HG03520 (cell line): ENCODE measurements at regions not wholly inside any gene's neighbourhood (a gene's known extent, or its start where the extent isn't known, plus 50 kb on each side); places are given as distances from the start of the nearest gene placed in this dataset.
"Not testable (repeated sequence)": the region's sequence is repeated elsewhere in the genome, so short reads cannot be mapped to it uniquely, and the experiment has no call there.

Experiments used
- ATAC-seq: cut with Tn5 transposase; IDR thresholded peaks from one replicate; pipeline ENCODE4 v1.9.1; 2021; ENCODE audit warnings: mild to moderate bottlenecking, moderate library complexity; ENCODE audit not compliant: unreplicated experiment

- no peak for ATAC-seq
Measured at GRCh38 chr3:187481426-187481825, 113.2 kb downstream of the RTP4 start.

GRCh38 chr3:187475613-187476012 is 107.4 kb downstream of the RTP4 start:
- not testable (repeated sequence) for ATAC-seq

GRCh38 chr3:187473778-187474406 is 105.7 kb downstream of the RTP4 start:
- ATAC-seq: no peak

GRCh38 chr3:187466306-187466705 is 98.1 kb downstream of the RTP4 start:
- not testable (repeated sequence) for ATAC-seq

- ATAC-seq: no peak
Measured at GRCh38 chr3:187465503-187465902, 97.3 kb downstream of the RTP4 start.

GRCh38 chr3:187464682-187465081 is 96.5 kb downstream of the RTP4 start:
- ATAC-seq: no peak

GRCh38 chr3:187458921-187459320 is 90.7 kb downstream of the RTP4 start:
- ATAC-seq: no peak

- ATAC-seq: no peak
Measured at GRCh38 chr3:187458383-187458782, 90.2 kb downstream of the RTP4 start.

GRCh38 chr3:187456250-187456649 is 88.1 kb downstream of the RTP4 start:
- no peak for ATAC-seq

- no peak for ATAC-seq
Measured at GRCh38 chr3:187454085-187454815, 86.1 kb downstream of the RTP4 start.

GRCh38 chr3:187450431-187451190 is 82.4 kb downstream of the RTP4 start:
- ATAC-seq: no peak

- no peak for ATAC-seq
Measured at GRCh38 chr3:187448674-187449073, 80.5 kb downstream of the RTP4 start.

GRCh38 chr3:187447737-187448136 is 79.6 kb downstream of the RTP4 start:
- no peak for ATAC-seq

- ATAC-seq: no peak
Measured at GRCh38 chr3:187445356-187445755, 77.2 kb downstream of the RTP4 start.

GRCh38 chr3:187434524-187434923 is 66.3 kb downstream of the RTP4 start:
- ATAC-seq: no peak

- no peak for ATAC-seq
Measured at GRCh38 chr3:187430576-187430975, 62.4 kb downstream of the RTP4 start.
